HG02852 (cell line): ENCODE measurements at regions not wholly inside any gene's neighbourhood (a gene's known extent, or its start where the extent isn't known, plus 50 kb on each side); places are given as distances from the start of the nearest gene placed in this dataset.
"Not testable (repeated sequence)": the region's sequence is repeated elsewhere in the genome, so short reads cannot be mapped to it uniquely, and the experiment has no call there.

Experiments used
- ATAC-seq: cut with Tn5 transposase; IDR thresholded peaks from one replicate; pipeline ENCODE4 v1.9.1; 2021; ENCODE audit warnings: mild to moderate bottlenecking, moderate library complexity; ENCODE audit not compliant: unreplicated experiment

DNA sequence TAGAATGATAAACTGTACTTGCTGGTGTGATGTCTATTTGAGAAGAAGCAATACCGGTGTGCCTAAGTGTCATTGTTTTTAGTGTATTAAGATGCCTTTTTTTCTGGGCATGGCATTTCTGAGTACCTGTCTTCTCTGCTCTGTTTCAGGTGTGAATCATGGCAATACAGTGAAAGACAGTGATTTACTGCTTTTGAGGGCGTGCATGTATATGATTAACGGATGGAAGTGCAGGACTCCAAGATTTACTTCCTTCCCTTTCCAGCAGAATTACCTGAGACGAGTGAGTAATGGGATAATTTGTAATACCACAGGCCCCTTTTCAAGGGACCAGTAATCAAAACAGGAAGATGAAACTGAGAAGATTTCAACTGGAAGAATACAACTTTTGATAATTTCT, 315.8 kb downstream of the SOX4 start:
- no peak for ATAC-seq

DNA sequence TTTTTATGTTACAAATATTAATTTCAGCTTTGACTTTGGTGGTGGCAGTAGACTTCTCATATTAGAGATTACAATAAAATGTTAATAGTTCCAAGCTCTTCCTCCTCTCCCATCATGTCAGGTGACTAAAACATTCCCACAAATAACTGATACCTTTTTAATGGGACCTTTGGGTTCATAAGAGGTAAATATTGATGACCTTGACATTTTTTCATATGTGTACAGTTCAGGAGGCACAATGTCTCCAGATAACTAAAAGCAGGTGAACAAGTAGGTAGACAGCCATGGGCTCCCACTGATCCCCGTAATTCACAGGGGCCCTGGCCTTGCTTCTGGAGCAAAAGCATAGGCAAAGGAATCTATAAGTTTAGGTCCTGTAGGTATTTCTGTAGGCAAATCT, 317.7 kb downstream of the SOX4 start:
- no peak for ATAC-seq

DNA sequence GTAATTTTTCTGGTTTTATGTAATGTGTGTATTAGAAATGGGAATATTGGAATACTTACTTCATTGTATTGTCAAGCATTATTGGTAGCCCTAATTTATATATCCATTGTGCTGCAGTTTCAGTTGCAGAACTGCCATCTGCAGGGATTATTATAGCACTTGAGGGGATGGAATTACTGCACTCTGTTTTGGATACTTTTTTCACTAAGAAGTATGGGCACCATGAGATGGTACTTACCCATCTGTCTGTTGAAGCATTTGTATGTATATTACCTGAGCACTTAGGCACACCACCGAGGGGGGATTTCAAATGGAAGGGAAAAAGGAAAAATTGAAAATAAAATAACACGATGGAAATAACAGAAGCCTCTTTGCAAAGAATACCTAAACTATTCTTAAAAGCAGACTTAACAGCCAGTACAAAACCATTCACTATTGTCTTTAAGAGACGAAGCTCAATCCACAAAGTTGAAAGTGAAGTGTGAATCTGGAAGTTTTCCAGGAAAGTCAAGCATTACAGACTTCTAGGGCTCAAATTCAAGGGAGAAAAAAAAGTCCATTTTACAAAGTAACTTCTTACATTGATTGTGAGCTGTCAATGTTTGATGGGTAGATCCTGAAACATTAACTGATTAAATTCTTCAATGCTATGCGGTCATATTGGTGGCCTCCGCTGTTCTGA, 318.7 kb downstream of the SOX4 start:
- ATAC-seq = no peak

DNA sequence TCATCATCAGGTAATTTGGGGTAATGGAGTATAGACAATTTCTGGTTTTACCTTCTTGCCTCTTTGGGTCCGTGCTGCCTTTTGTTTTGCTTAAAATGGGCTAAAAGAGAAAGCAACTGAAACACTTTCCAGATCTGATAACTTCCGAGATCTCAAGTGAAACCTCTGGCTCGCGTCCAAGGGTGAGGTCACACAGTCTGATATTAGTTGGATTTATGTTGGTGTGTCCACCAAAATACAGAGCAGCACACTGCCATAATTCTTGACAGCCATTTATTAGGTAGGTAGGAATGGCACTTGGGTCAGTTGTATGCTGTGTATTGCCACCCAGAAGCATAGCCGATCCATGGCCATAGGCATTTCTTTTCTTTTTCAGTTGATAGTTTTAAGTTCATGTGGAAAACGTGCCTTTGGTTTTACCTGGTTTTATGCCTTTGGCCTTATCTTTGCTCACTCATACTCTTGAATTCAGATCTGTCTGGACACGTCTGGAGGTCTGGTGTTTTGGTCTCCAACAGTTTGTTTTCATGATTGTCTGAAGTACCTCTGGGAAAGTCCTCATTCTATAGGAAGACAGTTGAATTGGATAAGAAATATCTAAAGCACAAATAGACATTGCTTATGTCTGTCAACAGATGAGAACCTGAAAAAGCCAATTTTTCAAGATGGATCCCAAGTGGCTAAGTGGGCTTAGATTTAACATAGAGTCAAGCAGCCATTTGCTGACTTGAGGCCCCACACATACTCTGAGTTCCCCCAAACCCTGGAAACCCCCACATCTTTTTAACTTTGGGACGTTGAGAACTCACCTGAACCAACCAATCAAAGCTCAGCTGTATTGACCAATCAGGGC, 320.8 kb downstream of the SOX4 start:
- ATAC-seq = no peak

DNA sequence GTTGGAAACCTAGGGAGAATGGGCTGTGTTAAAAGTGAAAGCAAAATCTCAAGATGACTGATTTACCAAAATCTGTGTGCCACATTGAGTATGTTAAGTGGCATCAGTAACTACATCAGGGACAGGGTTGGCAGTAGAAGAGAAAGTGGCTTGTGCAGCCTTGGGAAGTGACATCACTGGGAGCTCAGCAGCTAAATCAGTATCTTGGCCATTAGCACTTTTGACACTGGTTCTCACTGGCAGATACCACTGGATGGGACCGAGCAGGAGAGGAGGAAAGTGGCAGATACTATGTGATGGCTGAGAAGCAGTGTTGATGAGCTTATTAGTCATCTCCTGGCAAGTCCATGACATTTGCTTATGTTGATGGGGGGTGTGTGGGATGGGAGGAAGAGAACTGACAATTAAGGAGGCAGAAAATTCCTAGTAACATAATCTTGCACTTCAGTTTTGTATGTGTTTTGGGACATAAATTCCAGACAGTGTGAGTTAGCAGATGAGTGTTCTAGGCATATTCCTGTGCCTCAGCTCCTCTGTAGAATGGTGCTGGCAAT, 322.2 kb downstream of the SOX4 start:
- ATAC-seq = no peak

DNA sequence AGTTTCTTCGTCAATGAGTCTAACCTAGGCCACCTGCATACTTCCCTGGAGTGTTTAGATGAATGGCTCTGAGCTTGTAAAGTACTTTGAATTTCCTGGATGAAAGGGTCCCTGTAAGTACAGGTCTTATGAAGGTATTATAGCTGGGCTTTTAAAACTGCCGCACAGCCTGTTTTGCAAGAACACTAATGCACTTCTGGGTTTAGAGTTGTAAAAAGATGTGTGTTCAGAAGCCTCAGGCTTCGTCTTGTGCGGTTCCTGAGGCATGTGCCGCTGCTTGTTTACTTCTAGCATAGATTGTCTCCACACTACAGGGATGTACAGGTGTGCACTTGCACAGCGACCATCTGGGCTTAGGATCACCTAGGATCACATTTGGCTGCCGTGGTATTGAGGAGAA, 324.5 kb downstream of the SOX4 start:
- ATAC-seq = no peak

DNA sequence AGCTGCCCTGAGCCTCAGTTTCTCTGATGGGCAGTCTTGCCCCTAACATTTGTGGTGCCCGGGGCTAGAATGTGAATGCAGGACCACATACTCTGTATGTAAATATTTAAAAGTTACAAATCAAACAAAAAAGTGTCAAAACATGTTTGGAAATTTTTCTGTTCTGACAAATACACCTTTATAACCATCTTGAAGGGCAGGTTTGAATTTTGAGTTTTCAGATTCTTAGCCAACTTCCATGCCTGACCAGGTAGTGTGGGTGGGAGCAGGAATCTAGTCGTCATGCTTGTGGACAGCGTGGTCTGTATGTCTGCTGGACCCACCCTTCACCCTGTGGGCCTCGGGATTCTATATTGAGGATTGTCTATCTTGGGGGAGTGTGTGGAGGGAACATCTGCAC, 325.1 kb downstream of the SOX4 start:
- ATAC-seq = no peak

DNA sequence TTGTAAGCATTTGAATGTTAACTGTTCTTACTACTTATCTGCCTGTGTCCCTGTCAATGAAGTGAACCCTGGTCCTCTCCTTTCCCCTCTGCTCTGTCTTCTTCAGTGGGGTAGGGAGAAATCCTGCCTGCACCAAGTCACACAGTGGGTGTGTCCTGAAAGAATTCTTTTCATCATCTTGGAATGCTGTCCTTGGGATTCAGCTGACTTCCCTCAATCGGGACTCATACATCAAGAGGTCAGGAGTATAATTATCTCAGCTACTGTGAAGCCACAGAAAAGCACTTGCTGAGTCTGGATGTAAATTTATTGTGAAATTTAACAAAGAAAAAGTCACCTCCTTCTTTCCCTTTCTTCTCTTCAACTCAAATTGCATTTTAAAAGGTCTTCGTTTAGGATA, 328.5 kb downstream of the SOX4 start:
- ATAC-seq = no peak

DNA sequence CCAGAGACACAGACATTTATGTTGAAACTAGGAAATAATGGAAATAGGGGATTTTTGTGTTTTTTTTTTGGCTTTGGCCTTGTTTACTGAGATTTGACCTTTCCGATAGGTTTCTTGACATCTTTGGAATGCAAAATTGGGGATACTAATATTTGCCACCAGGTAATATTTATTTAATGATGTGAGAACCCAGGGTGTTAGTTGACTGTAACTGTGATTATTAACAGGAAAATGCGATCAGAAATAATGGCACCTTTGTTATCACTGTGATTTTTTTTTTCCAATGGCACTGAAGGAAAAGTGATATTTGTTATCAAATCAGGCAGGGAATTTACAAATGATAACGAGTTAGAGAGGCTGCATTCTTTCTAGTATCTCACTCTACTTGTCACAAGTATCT, 330.5 kb downstream of the SOX4 start:
- ATAC-seq = no peak

DNA sequence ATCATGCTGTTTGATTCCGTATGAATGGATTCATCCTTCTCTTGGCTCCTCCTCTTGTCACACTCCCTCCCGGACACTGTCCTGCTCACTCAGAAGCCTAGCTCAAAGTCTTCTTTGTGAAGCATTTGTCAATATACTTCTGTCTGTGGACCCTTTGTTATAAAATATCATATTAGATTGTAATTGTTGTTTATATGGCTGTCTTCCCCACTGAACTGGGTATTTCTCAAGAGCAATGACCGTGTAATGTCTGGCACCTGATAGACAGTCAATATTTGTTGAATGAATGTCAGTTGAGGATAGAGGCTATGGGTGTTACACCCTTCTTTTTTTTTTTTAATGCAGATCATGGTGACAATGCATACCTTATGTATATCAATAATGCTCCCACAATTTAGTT, 335.3 kb downstream of the SOX4 start:
- ATAC-seq = no peak

DNA sequence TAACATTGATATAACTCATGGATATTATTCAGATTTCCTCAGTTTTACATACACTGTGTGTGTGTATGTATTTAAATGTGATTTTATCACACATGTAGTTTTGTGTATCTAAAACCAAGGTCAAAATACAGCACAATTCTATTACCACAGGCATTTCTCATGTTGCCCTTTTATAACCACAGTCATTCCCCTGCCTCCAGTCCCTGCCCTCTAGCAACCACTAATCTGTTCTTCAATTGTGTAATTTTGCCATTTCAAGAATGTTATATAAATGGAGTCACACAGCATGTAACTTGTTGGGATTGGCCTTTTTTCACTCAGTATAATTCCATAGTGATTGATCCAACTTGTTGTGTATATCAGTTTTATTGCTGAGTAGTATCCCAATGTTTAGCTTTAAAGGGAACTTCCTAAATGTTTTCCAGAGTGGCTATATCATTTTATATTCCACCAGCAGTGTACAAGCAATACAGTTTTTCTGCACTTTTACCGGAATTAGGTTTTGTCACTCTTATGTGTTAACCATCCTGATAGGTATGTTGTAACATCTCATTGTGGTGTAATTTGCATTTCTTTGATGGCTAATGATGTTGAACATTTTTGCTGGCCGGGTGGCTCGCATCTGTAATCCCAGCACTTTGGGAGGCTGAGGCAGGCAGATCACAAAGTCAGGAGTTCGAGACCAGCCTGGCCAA, 338.2 kb downstream of the SOX4 start:
- no peak for ATAC-seq

DNA sequence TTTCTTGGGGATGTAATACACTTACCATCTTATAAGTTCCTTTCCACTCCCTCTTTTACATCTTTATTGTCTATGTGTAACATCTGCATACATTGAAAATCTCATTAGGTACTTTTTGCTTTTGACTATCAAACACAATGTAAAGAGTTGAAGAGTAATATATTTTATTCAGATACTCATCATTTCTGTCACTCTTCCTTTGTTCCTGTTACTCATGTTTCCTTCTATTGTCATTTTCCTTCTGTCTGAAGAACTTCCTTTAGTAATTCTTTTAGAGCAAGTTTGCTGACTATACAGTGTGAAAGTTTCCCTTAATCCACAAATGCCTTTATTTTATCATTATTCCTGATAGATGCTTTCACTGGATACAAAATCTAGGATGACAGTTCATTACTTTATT, 339.8 kb downstream of the SOX4 start:
- no peak for ATAC-seq

DNA sequence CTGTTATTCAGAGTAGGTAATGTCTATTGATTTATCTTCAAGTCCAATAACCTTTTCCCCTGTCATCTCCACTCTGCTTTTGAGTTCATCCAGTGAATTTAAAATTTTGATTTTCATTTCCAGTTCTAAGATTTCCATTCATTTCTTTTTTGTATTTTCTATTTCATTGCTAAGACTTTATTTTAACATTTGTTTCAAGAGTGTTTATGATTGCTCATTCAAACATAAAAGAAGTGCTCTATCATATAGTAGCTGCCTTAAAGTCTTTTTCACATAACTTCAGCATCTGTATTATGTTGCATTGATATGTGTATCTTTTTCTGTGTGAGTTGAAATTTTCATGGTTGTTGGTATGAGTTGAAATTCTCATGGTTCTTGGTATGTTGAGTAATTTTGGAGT, 341.6 kb downstream of the SOX4 start:
- ATAC-seq = no peak

DNA sequence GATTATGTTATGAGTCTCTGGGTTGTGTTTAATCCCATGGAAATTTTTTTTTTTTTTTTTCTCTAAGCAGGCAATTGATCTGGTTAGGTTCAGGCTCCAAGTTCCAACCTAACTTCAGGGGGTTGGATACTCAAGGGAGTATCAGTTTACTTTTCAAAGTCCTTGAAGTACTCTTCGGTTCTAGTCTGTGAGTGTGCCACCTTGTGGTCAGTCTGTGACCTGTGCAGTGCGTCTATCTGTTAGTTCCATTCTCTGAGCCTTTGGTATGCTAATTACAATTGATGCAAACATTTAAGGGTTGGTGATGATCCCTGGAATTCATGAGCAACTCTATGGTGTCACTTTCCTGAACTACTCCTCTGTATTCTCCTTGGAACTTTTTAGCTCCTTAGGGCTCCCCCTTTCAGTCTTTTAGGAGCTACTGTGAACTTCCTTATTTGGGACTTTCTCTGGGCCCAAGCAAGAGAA, 342.0 kb downstream of the SOX4 start:
- no peak for ATAC-seq

DNA sequence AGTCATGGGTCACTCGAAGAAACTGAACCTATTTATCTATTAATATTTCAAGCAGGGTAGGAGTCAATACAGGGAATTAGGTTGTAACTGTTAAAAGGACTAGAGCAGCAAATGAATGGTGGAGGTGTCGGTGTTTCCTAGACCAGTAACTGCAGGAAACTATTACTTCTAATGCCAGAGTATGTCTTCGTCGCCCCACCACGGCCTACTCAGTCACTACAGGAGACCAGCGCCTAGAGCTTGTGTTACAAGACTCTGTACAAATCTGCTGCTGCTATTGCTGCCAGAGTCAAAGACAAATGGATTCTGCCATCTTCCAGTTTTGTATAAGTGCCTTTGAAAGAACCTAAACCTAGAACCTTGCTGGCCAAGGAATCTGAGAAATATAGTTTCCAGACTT, 343.9 kb downstream of the SOX4 start:
- ATAC-seq = no peak

DNA sequence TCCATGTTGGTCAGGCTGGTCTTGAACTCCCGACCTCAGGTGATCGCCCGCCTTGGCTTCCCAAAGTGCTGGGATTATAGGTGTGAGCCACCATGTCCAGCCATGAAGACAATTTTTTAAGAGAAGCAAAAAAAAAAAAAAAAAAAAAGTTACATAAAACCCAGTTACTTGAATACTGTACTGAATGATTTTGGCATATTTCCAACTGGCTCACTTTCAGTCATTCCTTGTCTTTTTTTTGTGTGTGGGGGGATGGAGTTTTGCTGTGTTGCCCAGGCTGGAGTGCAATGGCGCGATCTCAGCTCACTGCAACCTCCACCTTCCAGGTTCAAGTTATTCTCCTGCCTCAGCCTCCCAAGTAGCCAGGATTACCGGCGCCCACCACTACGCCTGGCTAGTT, 345.5 kb downstream of the SOX4 start:
- ATAC-seq = not testable (repeated sequence)

DNA sequence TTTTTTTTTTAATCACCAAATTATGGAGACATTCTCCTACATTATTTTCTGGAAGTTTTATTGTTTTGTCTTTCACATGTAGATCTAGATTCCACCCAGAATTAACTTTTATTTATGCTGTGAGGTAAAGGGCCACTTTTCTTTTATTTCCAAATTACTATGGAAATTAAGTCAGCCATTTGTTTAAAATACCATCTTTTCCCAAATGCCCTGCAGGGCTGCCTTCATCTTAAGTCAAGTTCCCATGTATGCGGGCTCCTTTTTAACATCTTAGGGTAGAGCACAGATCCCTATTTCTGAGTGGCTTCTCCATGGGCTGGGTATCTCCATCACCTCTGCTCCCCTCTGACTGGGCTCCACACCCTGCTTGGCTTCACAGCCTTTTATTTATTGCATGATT, 348.4 kb downstream of the SOX4 start:
- ATAC-seq = no peak

DNA sequence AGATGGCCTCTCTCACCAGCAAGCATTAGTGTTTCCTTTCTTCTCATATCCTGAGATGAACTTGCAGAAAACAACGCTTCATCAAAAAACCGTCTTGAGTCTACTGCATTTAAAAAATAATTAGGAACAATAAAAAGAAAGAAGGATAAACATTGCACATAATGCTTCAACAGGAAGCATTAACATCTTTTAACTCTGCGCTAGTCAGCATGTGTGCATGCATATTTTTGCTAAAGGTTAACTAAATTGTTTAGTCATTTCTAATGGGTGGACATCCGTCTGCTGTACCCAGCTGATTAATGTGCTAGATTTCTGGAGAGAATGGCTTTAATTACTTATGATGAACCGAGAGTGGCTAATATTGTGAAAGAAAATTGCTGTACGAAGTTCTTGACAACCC, 349.3 kb downstream of the SOX4 start:
- no peak for ATAC-seq

DNA sequence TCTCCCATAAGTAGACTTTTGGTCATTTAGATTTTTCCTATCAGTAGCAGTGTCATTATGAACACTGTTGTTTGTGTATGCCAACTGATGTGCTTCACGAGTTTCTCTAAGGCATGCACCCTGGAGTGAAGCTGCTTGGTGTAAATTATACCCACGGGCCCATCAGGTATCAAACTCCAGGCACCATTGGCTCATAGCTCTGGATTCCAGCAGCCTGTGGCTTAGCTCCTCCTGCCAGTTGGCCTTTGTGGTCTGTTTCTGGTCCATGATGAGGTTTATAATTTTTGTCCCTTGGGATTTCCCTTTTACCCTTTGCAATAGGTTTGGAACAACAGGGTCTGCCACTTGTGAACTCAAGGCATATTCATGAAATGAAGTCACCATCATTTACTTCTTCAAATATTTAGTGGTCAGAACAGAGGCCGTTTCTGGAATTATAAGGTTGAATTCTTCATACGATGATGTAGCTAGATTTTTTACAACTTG, 350.5 kb downstream of the PRL start:
- no peak for ATAC-seq

DNA sequence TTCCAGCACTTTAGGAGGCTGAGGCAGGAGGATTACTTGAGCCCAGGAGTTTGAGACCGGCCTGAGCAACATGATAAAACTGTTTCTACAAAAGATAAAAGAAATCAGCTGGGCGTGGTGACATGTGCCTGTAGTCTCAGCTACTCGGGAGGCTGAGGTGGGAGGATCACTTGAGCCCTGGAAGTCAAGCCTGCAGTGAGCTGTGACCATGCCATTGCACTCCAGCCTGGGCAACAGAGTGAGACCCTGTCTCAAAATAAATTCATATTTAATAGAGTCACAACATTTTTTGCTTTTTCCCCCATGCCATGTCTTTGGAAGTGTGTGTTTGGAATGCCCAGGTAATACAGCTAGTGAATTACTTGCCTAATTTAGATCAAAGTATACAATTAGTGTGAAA, 349.6 kb downstream of the PRL start:
- ATAC-seq = not testable (repeated sequence)

DNA sequence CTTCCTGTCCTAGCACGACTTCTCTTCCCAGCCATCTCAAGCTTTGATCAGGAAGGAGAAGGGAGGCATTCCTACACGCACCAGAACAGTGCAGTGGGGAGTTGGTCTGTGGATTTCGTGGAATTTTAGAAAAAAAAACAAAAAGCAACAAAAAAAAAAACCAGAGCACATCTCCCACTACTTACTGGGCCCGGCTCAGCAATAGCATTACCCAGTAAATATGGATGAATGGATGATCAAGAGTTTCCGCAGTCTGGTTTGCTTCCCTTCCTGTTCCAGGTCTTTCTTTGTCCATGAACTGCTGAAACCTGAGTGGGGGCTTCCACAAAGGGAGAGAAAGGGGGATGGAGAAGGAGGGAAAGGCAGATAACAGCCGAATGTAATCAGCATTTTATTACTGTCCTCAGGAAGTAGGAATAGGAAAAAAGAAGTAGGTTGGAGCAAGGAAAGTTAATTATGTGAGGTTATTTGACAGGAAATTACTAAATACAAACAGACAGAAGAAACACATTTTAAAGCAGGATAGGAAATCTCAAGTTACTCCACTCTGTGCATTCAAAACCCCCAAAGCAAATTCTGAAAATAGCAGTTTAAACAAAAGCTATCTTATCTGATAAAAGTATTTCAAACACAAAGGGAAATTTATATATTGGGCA, 349.0 kb downstream of the PRL start:
- no peak for ATAC-seq
